Thyroid gland (tissue), 4 donors: ENCODE measurements at regions not wholly inside any gene's neighbourhood (a gene's known extent, or its start where the extent isn't known, plus 50 kb on each side); places are given as distances from the start of the nearest gene placed in this dataset.

Experiments used
- CTCF ChIP-seq, 6 experiments: fragments of 200-600 bp in 3 of 6; fragments of 450-650 bp in 3 of 6; sonication (generic) in 3 of 6; IDR thresholded peaks; one replicate each; pipeline ENCODE4 v1.5.1; 2016 to 2019; ENCODE audit warnings: antibody characterized with exemption in 6 of 6, mild to moderate bottlenecking in 2 of 6, inconsistent platforms in 1 of 6, moderate library complexity in 1 of 6
- POLR2A ChIP-seq, 2 donors: fragments of 450-650 bp; IDR thresholded peaks; one replicate each; pipeline ENCODE4 v1.6.1; 2017; ENCODE audit warnings: antibody characterized with exemption in 2 of 2, mild to moderate bottlenecking in 2 of 2, moderate library complexity in 1 of 2

GRCh38 chr16:50960517-50961202 is 190.4 kb downstream of the SALL1 start:
- no peak for TF ChIP-seq POLR2A (IDR thresholded peaks at IDR 0.05)
- no peak for TF ChIP-seq CTCF (IDR thresholded peaks at IDR 0.05)
